SW480 (cell line): ENCODE measurements at regions not wholly inside any gene's neighbourhood (a gene's known extent, or its start where the extent isn't known, plus 50 kb on each side); places are given as distances from the start of the nearest gene placed in this dataset.
A peak's percentile ranks its signal among the peaks of the same experiment; 100 is the strongest.

Source experiments
- DNase-seq: peaks from one replicate; pipeline ENCODE4 v3.0.0-alpha.2; 2016; ENCODE audit warnings: low spot score

GRCh38 chr1:177571076-177571475 is 398.8 kb downstream of the SEC16B start:
- no peak for DNase-seq

GRCh38 chr1:177569476-177569875 is 398.7 kb downstream of the BRINP2 start:
- DNase-seq, result no peak

- no peak for DNase-seq
These were observed 397.9 kb downstream of the BRINP2 start for GRCh38 chr1:177568622-177569021.

- peak; percentile 5 for DNase-seq
These were observed 396.6 kb downstream of the BRINP2 start for GRCh38 chr1:177567393-177567792.

- DNase-seq, result no peak
These were observed 395.7 kb downstream of the BRINP2 start for GRCh38 chr1:177566495-177566894.

- no peak for DNase-seq
These were observed 390.7 kb downstream of the BRINP2 start for GRCh38 chr1:177561436-177561835.

GRCh38 chr1:177558372-177558771 is 387.6 kb downstream of the BRINP2 start:
- DNase-seq, result no peak

- no peak for DNase-seq
These were observed 385.4 kb downstream of the BRINP2 start for GRCh38 chr1:177556163-177556562.

- DNase-seq, result no peak
These were observed 376.4 kb downstream of the BRINP2 start for GRCh38 chr1:177547200-177547599.

GRCh38 chr1:177546346-177546745 is 375.6 kb downstream of the BRINP2 start:
- DNase-seq, result no peak

- no peak for DNase-seq
These were observed 355.4 kb downstream of the BRINP2 start for GRCh38 chr1:177526201-177526600.

GRCh38 chr1:177525176-177525575 is 354.4 kb downstream of the BRINP2 start:
- no peak for DNase-seq

- DNase-seq, result no peak
These were observed 346.8 kb downstream of the BRINP2 start for GRCh38 chr1:177517546-177517945.

GRCh38 chr1:177514207-177514606 is 343.4 kb downstream of the BRINP2 start:
- no peak for DNase-seq

- DNase-seq, result no peak
These were observed 340.3 kb downstream of the BRINP2 start for GRCh38 chr1:177511036-177511435.

GRCh38 chr1:177505905-177506590 is 335.3 kb downstream of the BRINP2 start:
- no peak for DNase-seq

- no peak for DNase-seq
These were observed 325.1 kb downstream of the BRINP2 start for GRCh38 chr1:177495878-177496277.

GRCh38 chr1:177490786-177491185 is 320.0 kb downstream of the BRINP2 start:
- DNase-seq, result no peak

GRCh38 chr1:177490036-177490639 is 319.4 kb downstream of the BRINP2 start:
- no peak for DNase-seq

- no peak for DNase-seq
These were observed 318.0 kb downstream of the BRINP2 start for GRCh38 chr1:177488722-177489121.

- no peak for DNase-seq
These were observed 316.7 kb downstream of the BRINP2 start for GRCh38 chr1:177487481-177487880.

GRCh38 chr1:177480741-177481305 is 310.1 kb downstream of the BRINP2 start:
- DNase-seq, result no peak

- no peak for DNase-seq
These were observed 308.8 kb downstream of the BRINP2 start for GRCh38 chr1:177479600-177479999.

- no peak for DNase-seq
These were observed 305.9 kb downstream of the BRINP2 start for GRCh38 chr1:177476676-177477075.
